ENCODE measurements at regions not wholly inside any gene's neighbourhood (a gene's known extent, or its start where the extent isn't known, plus 50 kb on each side); places are given as distances from the start of the nearest gene placed in this dataset.

DNA sequence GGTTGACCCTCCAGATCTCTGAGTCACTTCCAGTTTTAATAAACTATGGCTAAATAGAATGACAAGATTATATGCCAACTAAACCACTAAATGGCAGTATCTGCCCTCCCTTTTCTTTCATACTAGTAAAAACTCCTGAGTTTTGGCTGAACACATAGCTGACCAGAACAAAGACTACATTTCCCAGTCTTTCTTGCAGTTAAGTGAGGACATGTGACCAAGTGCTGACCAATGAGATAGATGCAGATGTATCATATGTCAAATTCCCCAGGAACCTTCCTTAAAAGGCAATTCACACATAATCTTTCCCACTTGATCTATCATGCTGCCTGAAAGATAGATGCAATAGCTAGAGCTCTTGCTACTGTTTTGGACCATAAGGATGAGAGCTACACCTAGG, 191.3 kb downstream of the SHOX2 start:
- TF ChIP-seq, protein P1, sequence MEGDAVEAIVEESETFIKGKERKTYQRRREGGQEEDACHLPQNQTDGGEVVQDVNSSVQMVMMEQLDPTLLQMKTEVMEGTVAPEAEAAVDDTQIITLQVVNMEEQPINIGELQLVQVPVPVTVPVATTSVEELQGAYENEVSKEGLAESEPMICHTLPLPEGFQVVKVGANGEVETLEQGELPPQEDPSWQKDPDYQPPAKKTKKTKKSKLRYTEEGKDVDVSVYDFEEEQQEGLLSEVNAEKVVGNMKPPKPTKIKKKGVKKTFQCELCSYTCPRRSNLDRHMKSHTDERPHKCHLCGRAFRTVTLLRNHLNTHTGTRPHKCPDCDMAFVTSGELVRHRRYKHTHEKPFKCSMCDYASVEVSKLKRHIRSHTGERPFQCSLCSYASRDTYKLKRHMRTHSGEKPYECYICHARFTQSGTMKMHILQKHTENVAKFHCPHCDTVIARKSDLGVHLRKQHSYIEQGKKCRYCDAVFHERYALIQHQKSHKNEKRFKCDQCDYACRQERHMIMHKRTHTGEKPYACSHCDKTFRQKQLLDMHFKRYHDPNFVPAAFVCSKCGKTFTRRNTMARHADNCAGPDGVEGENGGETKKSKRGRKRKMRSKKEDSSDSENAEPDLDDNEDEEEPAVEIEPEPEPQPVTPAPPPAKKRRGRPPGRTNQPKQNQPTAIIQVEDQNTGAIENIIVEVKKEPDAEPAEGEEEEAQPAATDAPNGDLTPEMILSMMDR (IDR thresholded peaks at IDR 0.05) = no peak
- TF ChIP-seq POLR2A (IDR thresholded peaks at IDR 0.05) = no peak

Measured in testis (tissue), 2 donors.